T-helper 1 cell treated with Interleukin-12 subunit alpha and Interleukin-12 subunit beta and Interleukin-4 antibody, amounts not matched to agents 30 ng/mL and 1 ng/mL, for 36 hours (primary cell): ENCODE measurements at regions not wholly inside any gene's neighbourhood (a gene's known extent, or its start where the extent isn't known, plus 50 kb on each side); places are given as distances from the start of the nearest gene placed in this dataset.

Source experiments
- intact Hi-C: fragments of 100-400 bp; cut with micrococcal nuclease; formaldehyde crosslinking; loops from one replicate; pipeline ENCODE4 v1.15.1; 2024

- intact Hi-C loops: no loop called here
These were observed 245.1 kb upstream of the APCDD1 start for GRCh38 chr18:10209302-10209701.

DNA sequence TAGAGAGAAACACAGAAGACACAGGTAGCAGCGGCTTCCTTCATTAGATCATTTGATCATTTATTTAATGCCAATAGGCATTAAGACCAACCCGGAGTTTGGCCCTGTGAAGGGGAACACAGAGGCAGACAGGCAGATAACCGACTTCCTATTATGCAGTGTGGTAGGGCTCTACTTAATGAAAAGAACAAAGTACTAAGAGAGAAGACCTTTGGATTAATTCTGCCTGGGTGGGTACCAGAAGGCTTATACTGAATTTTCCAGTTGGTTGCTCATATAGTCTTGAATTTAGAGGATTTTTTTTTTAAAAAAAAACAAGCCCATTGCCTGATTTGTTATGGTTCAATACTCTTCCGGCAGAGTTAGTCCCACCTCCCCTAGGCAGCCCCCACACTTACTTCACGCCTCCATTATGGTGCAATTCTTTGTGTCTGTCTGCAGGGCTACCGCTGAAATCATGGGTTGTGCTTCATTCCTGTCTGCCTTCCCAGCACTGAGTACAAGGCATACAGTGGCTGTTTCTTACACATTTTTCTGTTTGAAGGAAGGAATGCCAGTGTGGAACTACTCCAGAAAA lies 244.3 kb upstream of the APCDD1 start:
- intact Hi-C loops: no loop called here

- intact Hi-C loops: loop anchor here (1.0 to 2.0 kb wide), 3 partner anchors 34 to 299 kb away; partner anchors contain the start of gene VAPA
These were observed 240.9 kb upstream of the APCDD1 start for GRCh38 chr18:10213526-10213925.

DNA sequence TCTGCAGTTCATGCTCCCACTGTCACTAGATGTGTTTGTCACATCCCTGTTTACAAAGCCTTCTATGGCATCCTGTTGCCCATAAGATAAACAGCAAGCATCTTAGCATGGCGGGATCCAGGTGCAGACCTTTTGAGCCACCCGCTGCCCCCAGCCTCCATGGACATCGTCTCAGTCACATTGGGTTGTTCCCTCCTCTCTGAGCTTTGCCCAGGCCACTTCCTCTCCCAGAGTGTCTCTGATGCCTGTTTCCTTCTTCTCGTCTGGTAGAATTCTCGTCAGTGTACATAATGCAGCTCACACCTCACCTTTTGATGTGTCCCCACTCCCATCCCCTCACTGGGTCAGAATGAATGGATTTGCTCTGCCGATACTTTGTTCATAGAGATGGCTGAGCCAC lies 239.0 kb upstream of the APCDD1 start:
- intact Hi-C loops: no loop called here

- intact Hi-C loops: no loop called here
These were observed 237.6 kb upstream of the APCDD1 start for GRCh38 chr18:10216791-10217190.

DNA sequence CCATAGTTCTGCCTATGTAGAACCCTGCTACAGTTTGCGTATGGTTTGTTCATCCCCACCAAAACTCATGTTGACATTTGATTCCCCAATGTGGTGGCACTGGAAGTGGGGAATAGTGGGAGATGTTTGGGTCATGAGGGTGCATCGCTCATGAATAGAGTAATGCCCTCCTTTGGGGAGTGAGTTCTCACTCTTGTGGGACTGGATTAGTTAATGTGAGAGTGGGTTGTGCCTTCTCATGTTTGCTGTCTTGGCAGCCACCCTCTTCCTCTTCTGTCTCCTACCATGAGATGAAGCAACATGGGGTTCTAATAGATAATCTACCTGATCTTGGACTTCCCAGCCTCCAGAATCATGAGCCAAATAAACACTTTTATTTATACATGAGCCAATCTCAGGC lies 237.2 kb upstream of the APCDD1 start:
- intact Hi-C loops: no loop called here

DNA sequence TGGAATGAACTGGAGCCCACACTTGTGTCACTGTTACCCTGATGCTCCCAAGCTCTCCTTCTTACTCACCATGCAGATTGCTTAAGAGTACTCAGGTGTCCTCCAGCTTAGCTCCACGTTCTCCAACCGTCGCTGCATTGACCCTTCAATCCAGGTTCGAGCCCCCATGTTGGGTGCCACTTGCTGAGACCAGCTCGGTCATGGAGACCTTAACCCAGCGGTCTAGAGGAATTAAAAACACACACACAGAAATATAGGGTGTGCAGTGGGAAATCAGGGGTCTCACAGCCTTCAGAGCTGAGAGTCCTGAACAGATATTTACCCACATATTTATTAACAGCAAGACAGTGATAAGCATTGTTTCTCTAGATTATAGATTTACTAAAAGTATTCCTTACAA lies 229.1 kb upstream of the APCDD1 start:
- intact Hi-C loops: no loop called here

DNA sequence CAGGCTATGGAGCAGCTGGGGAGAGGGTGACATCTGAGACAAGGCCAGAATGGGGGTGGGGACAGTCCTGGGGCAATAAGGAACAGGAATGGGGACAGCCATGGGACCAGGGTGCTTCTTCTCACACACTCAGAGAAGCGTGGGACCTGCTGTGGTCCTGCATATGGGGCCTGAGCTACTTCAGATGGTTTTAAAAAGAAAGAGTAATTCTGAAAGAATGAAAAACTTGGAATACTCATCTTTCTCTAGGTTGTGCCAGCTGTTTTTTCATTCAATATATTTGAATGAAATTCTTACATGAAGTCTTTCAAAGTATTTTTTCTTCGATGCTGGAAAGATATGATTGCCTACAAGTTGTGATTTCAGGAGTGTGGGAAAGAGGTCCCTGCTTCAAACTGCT lies 227.5 kb upstream of the APCDD1 start:
- intact Hi-C loops: no loop called here

DNA sequence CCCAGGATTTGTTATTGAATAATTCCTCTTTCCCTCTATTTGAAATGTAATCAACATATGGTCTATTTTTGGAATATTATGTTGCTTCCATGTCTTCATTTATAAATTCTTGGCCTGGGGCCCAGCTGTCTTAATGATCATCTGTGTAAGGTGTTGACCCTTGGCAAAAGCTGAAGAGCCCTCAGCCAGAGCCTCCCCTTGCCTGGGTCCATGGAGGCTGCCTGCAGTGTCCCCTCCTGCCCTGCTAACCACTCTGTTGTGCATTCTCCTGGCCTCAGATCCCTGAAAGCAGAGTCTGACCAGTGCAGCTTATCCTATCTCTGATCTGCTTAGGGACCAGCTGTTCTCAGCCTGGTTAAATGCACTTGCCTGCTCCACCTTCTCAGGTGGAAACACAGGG lies 226.1 kb upstream of the APCDD1 start:
- intact Hi-C loops: no loop called here

- intact Hi-C loops: no loop called here
These were observed 225.0 kb upstream of the APCDD1 start for GRCh38 chr18:10229458-10229857.

DNA sequence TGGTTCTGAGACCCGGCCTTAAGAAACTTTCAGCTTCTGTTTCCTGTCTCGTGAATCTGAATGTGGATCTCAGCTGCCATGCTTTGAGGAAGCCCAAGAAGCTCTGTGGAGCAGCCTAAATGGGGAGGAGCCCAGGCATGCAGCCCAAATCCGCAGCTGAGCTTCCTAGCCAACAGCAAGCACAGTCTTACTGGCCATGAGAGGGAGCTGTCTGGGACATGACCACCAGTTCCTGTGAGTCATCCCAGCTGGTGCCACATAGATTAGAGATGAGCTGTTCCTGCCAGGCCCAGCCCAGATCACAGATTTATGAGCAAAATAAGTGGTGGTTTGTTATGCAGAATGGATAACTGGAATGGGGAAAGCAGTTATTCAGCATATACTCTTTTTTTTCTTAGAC lies 224.4 kb upstream of the APCDD1 start:
- intact Hi-C loops: no loop called here

DNA sequence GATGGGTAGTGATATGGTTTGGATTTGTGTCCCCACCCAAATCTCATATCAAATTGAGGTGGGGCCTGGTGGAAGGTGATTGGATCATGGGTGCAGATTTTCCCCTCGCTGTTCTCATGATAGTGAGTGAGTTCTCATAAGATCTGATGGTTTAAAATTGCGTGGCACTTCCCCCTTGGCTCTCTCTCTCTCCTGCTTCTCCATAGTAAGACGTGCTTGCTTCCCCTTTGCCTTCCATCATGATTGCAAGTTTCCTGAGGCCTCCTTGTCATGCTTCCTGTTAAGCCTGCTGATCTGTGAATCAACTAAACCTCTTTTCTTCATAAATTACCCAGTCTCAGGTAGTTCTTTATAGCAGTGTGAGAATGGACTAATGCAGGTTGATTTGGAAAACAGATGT lies 223.2 kb upstream of the APCDD1 start:
- intact Hi-C loops: no loop called here

DNA sequence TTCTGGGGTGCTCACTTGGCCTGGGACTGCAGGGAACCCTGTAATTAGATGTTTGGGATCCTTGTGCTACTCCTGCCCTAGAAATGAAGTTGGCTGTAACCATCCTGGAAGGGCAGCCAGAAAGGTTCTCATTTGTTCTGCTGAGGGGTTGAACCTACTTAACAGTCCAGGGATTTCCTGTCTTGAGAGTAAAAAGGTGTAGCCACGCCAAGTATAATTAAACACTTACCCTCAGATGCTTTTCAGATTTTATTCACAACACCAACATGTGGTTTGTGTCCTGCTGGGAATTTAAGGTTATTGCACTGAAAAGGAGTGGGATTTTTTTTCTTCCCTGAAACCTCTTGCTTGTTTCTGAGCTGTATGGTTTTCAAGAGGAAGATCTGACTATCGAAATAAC lies 222.4 kb upstream of the APCDD1 start:
- intact Hi-C loops: no loop called here

- intact Hi-C loops: no loop called here
These were observed 221.2 kb upstream of the APCDD1 start for GRCh38 chr18:10233082-10233875.

GRCh38 chr18:10234281-10234680 lies 220.2 kb upstream of the APCDD1 start:
- intact Hi-C loops: no loop called here

- intact Hi-C loops: no loop called here
These were observed 219.3 kb upstream of the APCDD1 start for GRCh38 chr18:10234912-10235660.

- intact Hi-C loops: no loop called here
These were observed 218.8 kb upstream of the APCDD1 start for GRCh38 chr18:10235661-10235952.

- intact Hi-C loops: no loop called here
These were observed 215.3 kb upstream of the APCDD1 start for GRCh38 chr18:10239103-10239502.

DNA sequence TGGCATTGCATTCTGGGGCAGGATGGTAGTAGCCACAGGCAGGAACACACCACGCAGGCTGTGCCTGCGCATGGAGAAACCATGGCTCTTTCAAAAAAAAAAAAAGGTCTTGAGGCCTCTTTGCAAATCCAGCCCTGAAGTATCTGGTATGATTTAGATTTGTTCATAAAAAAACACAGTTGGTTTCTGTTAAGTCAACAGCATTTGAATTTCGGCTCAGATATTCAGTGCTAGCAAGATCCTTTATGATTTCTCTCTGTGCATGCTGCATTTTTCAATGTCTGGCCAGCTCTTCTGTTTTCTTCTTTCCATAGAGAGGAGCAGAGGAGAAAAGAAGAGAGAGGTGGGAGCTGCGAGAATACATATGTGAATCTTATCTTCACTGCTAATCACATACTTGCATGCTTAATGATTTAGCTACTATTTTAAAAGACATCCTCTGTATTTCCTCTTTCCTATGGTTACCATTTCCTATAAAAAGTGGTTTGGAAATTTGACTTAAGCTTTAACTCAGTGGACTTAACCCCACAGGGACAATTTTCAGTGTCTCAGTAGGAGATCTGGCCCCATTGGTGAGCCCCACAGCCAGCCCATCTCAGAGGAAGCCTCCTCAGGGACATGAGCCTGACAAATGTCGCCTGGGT lies 214.3 kb upstream of the APCDD1 start:
- intact Hi-C loops: no loop called here

DNA sequence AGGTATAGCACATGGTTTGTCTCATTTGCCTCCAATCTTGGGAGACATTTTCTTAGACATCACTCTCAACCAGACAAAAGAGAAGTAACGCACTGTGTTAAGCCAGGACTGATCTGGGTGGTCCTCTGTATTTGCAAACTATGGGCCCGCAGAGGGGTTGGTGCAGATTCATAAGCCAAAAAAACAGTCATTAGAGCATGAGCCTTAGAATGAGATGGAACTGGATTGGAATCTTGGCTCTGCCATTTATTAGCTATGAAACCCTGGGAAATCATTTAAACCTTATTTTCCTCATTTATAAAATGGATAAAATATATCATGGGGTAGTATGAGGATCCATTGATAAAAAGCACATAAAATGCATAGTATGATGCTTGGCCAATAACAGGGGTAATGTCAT lies 213.5 kb upstream of the APCDD1 start:
- intact Hi-C loops: no loop called here

DNA sequence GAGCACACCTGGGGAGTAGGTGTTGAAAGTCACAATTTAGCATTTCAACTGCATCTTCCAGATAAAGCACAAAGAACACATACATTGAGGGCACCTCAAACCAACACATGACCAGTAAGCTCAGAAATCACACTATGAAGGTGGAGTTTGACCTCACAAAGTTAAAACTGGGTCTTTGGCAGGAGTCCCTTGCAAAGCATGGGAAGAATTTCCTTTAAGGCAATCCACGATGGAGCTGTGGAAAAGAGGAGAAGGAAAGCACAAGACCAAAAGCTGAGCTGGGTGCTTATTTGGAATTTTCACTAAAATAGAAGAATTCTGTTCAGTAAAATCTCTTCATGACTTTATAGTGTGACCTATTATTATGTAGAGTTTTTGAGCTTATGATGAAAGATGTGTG lies 212.9 kb upstream of the APCDD1 start:
- intact Hi-C loops: no loop called here
